ENCODE measurements at regions not wholly inside any gene's neighbourhood (a gene's known extent, or its start where the extent isn't known, plus 50 kb on each side); places are given as distances from the start of the nearest gene placed in this dataset.
"Not testable (repeated sequence)": the region's sequence is repeated elsewhere in the genome, so short reads cannot be mapped to it uniquely, and the experiment has no call there.

- no peaks in the 10 kb centered on the region for H3K4me1 ChIP-seq
- no peaks in the 10 kb centered on the region for H3K9me3 ChIP-seq
- DNase-seq: no peak
- no peak overlapping the region for H3K27ac ChIP-seq
- no peak for TF ChIP-seq POLR2A (IDR thresholded peaks at IDR 0.05)
- no peaks in the 10 kb centered on the region for H3K36me3 ChIP-seq (replicated peaks in 1 of 2; ENCODE audit: insufficient read depth in 1 of 2, low read depth in 2 of 2)
- no peaks in the 10 kb centered on the region for H3K27me3 ChIP-seq
- ATAC-seq: no peak
- intact Hi-C loops (cut with DNase I): no loop called here
- H3K4me3 ChIP-seq: no peak overlapping the region
- WGBS, 2 donors: 12 to 21% methylated on average over 1 of the region's 1 CpG
These were observed 59.3 kb downstream of the GPR88 start for GRCh38 chr1:100597061-100597741.

GRCh38 chr1:100597784-100598183, 59.8 kb downstream of the GPR88 start:
- intact Hi-C loops (cut with DNase I): no loop called here
- no peak for TF ChIP-seq POLR2A (IDR thresholded peaks at IDR 0.05)
- TF ChIP-seq CTCF (IDR thresholded peaks at IDR 0.05): no peak
- ATAC-seq: no peak

GRCh38 chr1:100600377-100600776, 62.4 kb downstream of the GPR88 start:
- not testable (repeated sequence) for H3K4me1 ChIP-seq; H3K27me3 ChIP-seq; ATAC-seq; H3K4me3 ChIP-seq; H3K36me3 ChIP-seq (replicated peaks in 1 of 2; ENCODE audit: insufficient read depth in 1 of 2, low read depth in 2 of 2); H3K27ac ChIP-seq; DNase-seq; H3K9me3 ChIP-seq
- WGBS, 2 donors: 68 to 72% methylated on average over 2 of the region's 2 CpGs
- intact Hi-C loops (cut with DNase I): loop anchor here (5.0 kb wide), 1 partner anchor 272 kb away; no protein-coding TSS in a partner anchor

More at GRCh38 chr1:100597784-100598183, 59.8 kb downstream of the GPR88 start:
- Histone ChIP-seq H3K4me3 (no peak overlapping the region), H3K27ac (no peak overlapping the region), H3K9me3 (no peaks in the 10 kb centered on the region), H3K36me3 (replicated peaks in 1 of 2; ENCODE audit: insufficient read depth in 1 of 2, low read depth in 2 of 2) (no peaks in the 10 kb centered on the region), H3K27me3 (no peaks in the 10 kb centered on the region), H3K4me1 (no peaks in the 10 kb centered on the region)
- DNase-seq: no peak
- WGBS, 2 donors: 53 to 64% methylated on average over 4 of the region's 4 CpGs

DNA sequence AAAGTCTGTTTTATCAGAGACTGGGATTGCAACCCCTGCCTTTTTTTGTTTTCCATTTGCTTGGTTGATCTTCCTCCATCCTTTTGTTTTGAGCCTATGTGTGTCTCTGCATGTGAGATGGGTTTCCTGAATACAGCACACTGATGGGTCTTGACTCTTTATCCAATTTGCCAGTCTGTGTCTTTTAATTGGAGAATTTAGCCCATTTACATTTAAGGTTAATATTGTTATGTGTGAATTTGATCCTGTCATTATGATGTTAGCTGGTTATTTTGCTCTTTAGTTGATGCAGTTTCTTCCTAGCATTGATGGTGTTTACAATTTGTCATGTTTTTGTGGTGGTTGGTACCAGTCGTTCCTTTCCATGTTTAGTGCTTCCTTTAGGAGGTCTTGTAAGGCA, 64.1 kb downstream of the GPR88 start:
- not testable (repeated sequence) for DNase-seq; H3K36me3 ChIP-seq (replicated peaks in 1 of 2; ENCODE audit: insufficient read depth in 1 of 2, low read depth in 2 of 2); H3K9me3 ChIP-seq; H3K4me1 ChIP-seq; H3K4me3 ChIP-seq; H3K27me3 ChIP-seq; ATAC-seq; H3K27ac ChIP-seq
- WGBS, 2 donors: 47 to 52% methylated on average over 1 of the region's 1 CpG
- intact Hi-C loops (cut with DNase I): loop anchor here (5.0 kb wide), 1 partner anchor 270 kb away; no protein-coding TSS in a partner anchor

DNA sequence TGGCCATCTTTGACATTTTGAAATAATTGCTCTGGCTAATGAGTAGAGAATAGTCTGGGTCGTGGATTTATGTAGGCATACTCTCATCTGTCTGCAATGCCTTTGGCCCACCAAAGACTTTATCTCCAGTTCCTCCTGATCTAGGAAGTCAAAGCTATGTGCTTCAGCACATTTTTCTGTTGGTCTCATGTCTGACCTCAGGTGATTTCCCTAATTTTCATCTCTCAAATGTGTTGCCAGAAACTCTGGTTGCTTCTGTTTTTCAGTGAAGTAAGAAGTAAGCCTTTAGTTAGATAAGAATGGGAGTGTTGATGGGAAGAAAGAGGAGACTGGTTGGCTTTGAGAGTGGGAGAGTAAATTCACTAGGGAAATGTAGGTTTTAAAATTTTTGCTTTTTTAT, 66.4 kb downstream of the GPR88 start:
- Histone ChIP-seq H3K27ac (no peak overlapping the region), H3K9me3 (peaks cover 0 to 5% (median 0%) of the 10 kb centered on the region in 3 donors), H3K27me3 (no peaks in the 10 kb centered on the region), H3K36me3 (replicated peaks in 1 of 2; ENCODE audit: insufficient read depth in 1 of 2, low read depth in 2 of 2) (no peaks in the 10 kb centered on the region), H3K4me1 (peaks cover 3% of the 10 kb centered on the region), H3K4me3 (no peak overlapping the region)
- TF ChIP-seq POLR2A (IDR thresholded peaks at IDR 0.05) (no peak), CTCF (IDR thresholded peaks at IDR 0.05) (no peak)
- ATAC-seq (no peak), DNase-seq (no peak)
- WGBS, 2 donors: 33 to 50% methylated on average over 1 of the region's 1 CpG
- intact Hi-C loops (cut with DNase I): loop anchor here (5.0 kb wide), 1 partner anchor 268 kb away; no protein-coding TSS in a partner anchor

GRCh38 chr1:100606438-100606837, 68.5 kb downstream of the GPR88 start:
- TF ChIP-seq POLR2A (IDR thresholded peaks at IDR 0.05) (no peak), CTCF (IDR thresholded peaks at IDR 0.05) (peak; percentile 27 to 83 (median 59))
- Histone ChIP-seq H3K9me3 (peaks cover 0 to 5% (median 0%) of the 10 kb centered on the region in 3 donors), H3K27me3 (no peaks in the 10 kb centered on the region), H3K36me3 (replicated peaks in 1 of 2; ENCODE audit: insufficient read depth in 1 of 2, low read depth in 2 of 2) (no peaks in the 10 kb centered on the region), H3K27ac (no peak overlapping the region), H3K4me3 (no peak overlapping the region), H3K4me1 (peaks cover 3% of the 10 kb centered on the region)
- 24 to 25% methylated on average over 3 of the region's 3 CpGs for WGBS, 2 donors
- ATAC-seq (peak; percentile 62), DNase-seq (peak; percentile 26 to 55 (median 52))
- intact Hi-C loops (cut with DNase I): no loop called here
